ENCODE measurements at regions not wholly inside any gene's neighbourhood (a gene's known extent, or its start where the extent isn't known, plus 50 kb on each side); places are given as distances from the start of the nearest gene placed in this dataset.

- ATAC-seq, result peak; percentile 31; the same call in 2 of the 3 replicates
- Mint-ChIP-seq H3K27ac (no peak overlapping the region), H3K4me1 (peaks cover 22% of the 10 kb centered on the region), H3K27me3 (ENCODE audit: insufficient read depth, low read depth, poor library complexity) (peaks cover 3% of the 10 kb centered on the region), H3K4me3 (no peak overlapping the region), H3K9me3 (no peaks in the 10 kb centered on the region), H3K36me3 (ENCODE audit: low read depth) (no peaks in the 10 kb centered on the region)
- H3K4me3 ChIP-seq, result no peak overlapping the region
- 0 out of 2 replicates have a peak, but pooled peaks cover 3% of the 10 kb centered on the region for H3K9me2 ChIP-seq (ENCODE audit: insufficient read depth)
- no peaks in the 10 kb centered on the region for H3F3A ChIP-seq (replicated peaks; ENCODE audit: low read depth)
- H2AFZ ChIP-seq, result no peak overlapping the region
- no peak for DNase-seq (ENCODE audit: low spot score)
- TF ChIP-seq EZH2 (IDR thresholded peaks at IDR 0.05; ENCODE audit: low read depth, unreplicated experiment), result no peak
- no peak for TF ChIP-seq CREB1 (CRISPR knock-in tag; IDR thresholded peaks at IDR 0.05; ENCODE audit: low read depth)
- no peak for TF ChIP-seq ZNF114 (CRISPR knock-in tag; IDR thresholded peaks at IDR 0.05)
- no peak for TF ChIP-seq ETS1 (IDR thresholded peaks at IDR 0.05)
- TF ChIP-seq POLR2AphosphoS5 (IDR thresholded peaks at IDR 0.05; ENCODE audit: low read depth), result no peak
- no peaks in the 10 kb centered on the region for H4K20me1 ChIP-seq (replicated peaks; ENCODE audit: insufficient read depth)
- H3K79me2 ChIP-seq (replicated peaks; ENCODE audit: insufficient read depth), result no peaks in the 10 kb centered on the region
- peaks cover 5% of the 10 kb centered on the region; the same call in 1 of the 2 replicates for H3K4me1 ChIP-seq (ENCODE audit: insufficient read depth)
- H3K27me3 ChIP-seq (ENCODE audit: insufficient read depth), result no peaks in the 10 kb centered on the region
- no peak overlapping the region for H3K27ac ChIP-seq (ENCODE audit: low read depth)
- no peaks in the 10 kb centered on the region for H3K36me3 ChIP-seq (ENCODE audit: insufficient read depth)
- no peak overlapping the region for H3K4me2 ChIP-seq
Measured at GRCh38 chr3:194080436-194080835, 55.5 kb upstream of the HES1 start.

- Mint-ChIP-seq H3K27ac (no peak overlapping the region), H3K9me3 (no peaks in the 10 kb centered on the region), H3K36me3 (ENCODE audit: low read depth) (no peaks in the 10 kb centered on the region), H3K27me3 (ENCODE audit: insufficient read depth, low read depth, poor library complexity) (peaks cover 3% of the 10 kb centered on the region), H3K4me1 (peaks cover 22% of the 10 kb centered on the region), H3K4me3 (no peak overlapping the region)
- Histone ChIP-seq H3K4me2 (no peak overlapping the region), H3K27me3 (ENCODE audit: insufficient read depth) (no peaks in the 10 kb centered on the region), H3K4me1 (ENCODE audit: insufficient read depth) (peaks cover 10% of the 10 kb centered on the region), H2AFZ (no peak overlapping the region), H3K79me2 (replicated peaks; ENCODE audit: insufficient read depth) (no peaks in the 10 kb centered on the region), H3K9me2 (ENCODE audit: insufficient read depth) (0 out of 2 replicates have a peak, but pooled peaks cover 3% of the 10 kb centered on the region), H4K20me1 (replicated peaks; ENCODE audit: insufficient read depth) (no peaks in the 10 kb centered on the region), H3F3A (replicated peaks; ENCODE audit: low read depth) (no peaks in the 10 kb centered on the region), H3K27ac (ENCODE audit: low read depth) (no peak overlapping the region), H3K4me3 (no peak overlapping the region), H3K36me3 (ENCODE audit: insufficient read depth) (no peaks in the 10 kb centered on the region)
- ATAC-seq (no peak), DNase-seq (ENCODE audit: low spot score) (no peak)
- TF ChIP-seq EZH2phosphoT487 (IDR thresholded peaks at IDR 0.05; ENCODE audit: unreplicated experiment), result no peak
- TF ChIP-seq CREB1 (CRISPR knock-in tag; IDR thresholded peaks at IDR 0.05; ENCODE audit: low read depth), result no peak
- TF ChIP-seq CTCF (conservative IDR thresholded peaks at IDR 0.05; ENCODE audit: low read depth in 2 of 2), result no peak
- no peak for TF ChIP-seq ZNF114 (CRISPR knock-in tag; IDR thresholded peaks at IDR 0.05)
- no peak for TF ChIP-seq POLR2AphosphoS5 (IDR thresholded peaks at IDR 0.05; ENCODE audit: low read depth)
- no peak for TF ChIP-seq EZH2 (IDR thresholded peaks at IDR 0.05; ENCODE audit: low read depth, unreplicated experiment)
- no peak for TF ChIP-seq ETS1 (IDR thresholded peaks at IDR 0.05)
- TF ChIP-seq NANOG (IDR thresholded peaks at IDR 0.05; ENCODE audit: borderline replicate concordance), result no peak
- TF ChIP-seq REST (IDR thresholded peaks at IDR 0.05; ENCODE audit: unreplicated experiment), result no peak
Measured at GRCh38 chr3:194080913-194081800, 54.8 kb upstream of the HES1 start.
